ENCODE measurements at regions not wholly inside any gene's neighbourhood (a gene's known extent, or its start where the extent isn't known, plus 50 kb on each side); places are given as distances from the start of the nearest gene placed in this dataset.

- no peak overlapping the region for H3K27ac Mint-ChIP-seq
- no peaks in the 10 kb centered on the region for H3K27me3 Mint-ChIP-seq
- ATAC-seq (no peak), DNase-seq (ENCODE audit: low spot score) (no peak)
- no peaks in the 10 kb centered on the region for H3K36me3 Mint-ChIP-seq
- peaks cover 6% of the 10 kb centered on the region for H3K9me3 Mint-ChIP-seq
- no peak overlapping the region for H3K4me3 Mint-ChIP-seq
- no peaks in the 10 kb centered on the region for H3K4me1 Mint-ChIP-seq (ENCODE audit: low read depth in 2 of 2)
These were observed 768.4 kb downstream of the PCDH18 start for GRCh38 chr4:136763919-136764318.

GRCh38 chr4:136755531-136755916 lies 776.8 kb downstream of the PCDH18 start:
- Mint-ChIP-seq H3K27me3 (no peaks in the 10 kb centered on the region), H3K27ac (no peak overlapping the region), H3K4me1 (ENCODE audit: low read depth in 2 of 2) (no peaks in the 10 kb centered on the region), H3K36me3 (no peaks in the 10 kb centered on the region), H3K4me3 (no peak overlapping the region), H3K9me3 (peaks cover 3% of the 10 kb centered on the region)
- DNase-seq (ENCODE audit: low spot score) (no peak), ATAC-seq (no peak)

GRCh38 chr4:136754810-136755530 lies 777.3 kb downstream of the PCDH18 start:
- DNase-seq (ENCODE audit: low spot score) (no peak), ATAC-seq (no peak)
- no peaks in the 10 kb centered on the region for H3K9me3 Mint-ChIP-seq
- H3K36me3 Mint-ChIP-seq = no peaks in the 10 kb centered on the region
- no peak overlapping the region for H3K4me3 Mint-ChIP-seq
- H3K27me3 Mint-ChIP-seq = no peaks in the 10 kb centered on the region
- no peaks in the 10 kb centered on the region for H3K4me1 Mint-ChIP-seq (ENCODE audit: low read depth in 2 of 2)
- H3K27ac Mint-ChIP-seq = no peak overlapping the region

GRCh38 chr4:136751556-136751955 lies 780.7 kb downstream of the PCDH18 start:
- no peak overlapping the region for H3K4me3 Mint-ChIP-seq
- no peaks in the 10 kb centered on the region for H3K36me3 Mint-ChIP-seq
- DNase-seq (ENCODE audit: low spot score) = no peak
- no peak for ATAC-seq
- no peaks in the 10 kb centered on the region for H3K9me3 Mint-ChIP-seq
- H3K4me1 Mint-ChIP-seq (ENCODE audit: low read depth in 2 of 2) = no peaks in the 10 kb centered on the region
- H3K27ac Mint-ChIP-seq = no peak overlapping the region
- H3K27me3 Mint-ChIP-seq = no peaks in the 10 kb centered on the region

- Mint-ChIP-seq H3K4me3 (no peak overlapping the region), H3K36me3 (no peaks in the 10 kb centered on the region), H3K27ac (no peak overlapping the region), H3K4me1 (ENCODE audit: low read depth in 2 of 2) (no peaks in the 10 kb centered on the region), H3K27me3 (no peaks in the 10 kb centered on the region), H3K9me3 (no peaks in the 10 kb centered on the region)
- ATAC-seq (no peak), DNase-seq (ENCODE audit: low spot score) (no peak)
These were observed 781.4 kb downstream of the PCDH18 start for GRCh38 chr4:136750897-136751296.

- Mint-ChIP-seq H3K27ac (no peak overlapping the region), H3K4me3 (no peak overlapping the region), H3K4me1 (ENCODE audit: low read depth in 2 of 2) (no peaks in the 10 kb centered on the region), H3K27me3 (no peaks in the 10 kb centered on the region), H3K36me3 (no peaks in the 10 kb centered on the region), H3K9me3 (no peaks in the 10 kb centered on the region)
- no peak for DNase-seq (ENCODE audit: low spot score)
- no peak for ATAC-seq
These were observed 782.3 kb downstream of the PCDH18 start for GRCh38 chr4:136749989-136750388.

GRCh38 chr4:136748773-136749172 lies 783.5 kb downstream of the PCDH18 start:
- ATAC-seq (no peak), DNase-seq (ENCODE audit: low spot score) (no peak)
- Mint-ChIP-seq H3K36me3 (no peaks in the 10 kb centered on the region), H3K27me3 (no peaks in the 10 kb centered on the region), H3K9me3 (no peaks in the 10 kb centered on the region), H3K4me3 (no peak overlapping the region), H3K4me1 (ENCODE audit: low read depth in 2 of 2) (no peaks in the 10 kb centered on the region), H3K27ac (no peak overlapping the region)

GRCh38 chr4:136748165-136748564 lies 784.1 kb downstream of the PCDH18 start:
- Mint-ChIP-seq H3K27me3 (no peaks in the 10 kb centered on the region), H3K27ac (no peak overlapping the region), H3K9me3 (no peaks in the 10 kb centered on the region), H3K36me3 (no peaks in the 10 kb centered on the region), H3K4me1 (ENCODE audit: low read depth in 2 of 2) (no peaks in the 10 kb centered on the region), H3K4me3 (no peak overlapping the region)
- ATAC-seq (no peak), DNase-seq (ENCODE audit: low spot score) (no peak)

- Mint-ChIP-seq H3K27ac (no peak overlapping the region), H3K4me3 (no peak overlapping the region), H3K4me1 (ENCODE audit: low read depth in 2 of 2) (no peaks in the 10 kb centered on the region), H3K36me3 (no peaks in the 10 kb centered on the region), H3K9me3 (peaks cover 3% of the 10 kb centered on the region), H3K27me3 (no peaks in the 10 kb centered on the region)
- DNase-seq (ENCODE audit: low spot score) = no peak
- no peak for ATAC-seq
These were observed 789.1 kb downstream of the PCDH18 start for GRCh38 chr4:136743238-136743637.

- H3K9me3 Mint-ChIP-seq = peaks cover 3% of the 10 kb centered on the region
- H3K36me3 Mint-ChIP-seq = no peaks in the 10 kb centered on the region
- H3K4me1 Mint-ChIP-seq (ENCODE audit: low read depth in 2 of 2) = no peaks in the 10 kb centered on the region
- no peak overlapping the region for H3K27ac Mint-ChIP-seq
- ATAC-seq (no peak), DNase-seq (ENCODE audit: low spot score) (no peak)
- H3K4me3 Mint-ChIP-seq = no peak overlapping the region
- no peaks in the 10 kb centered on the region for H3K27me3 Mint-ChIP-seq
These were observed 790.0 kb downstream of the PCDH18 start for GRCh38 chr4:136742333-136742732.

- no peaks in the 10 kb centered on the region for H3K27me3 Mint-ChIP-seq
- H3K27ac Mint-ChIP-seq = no peak overlapping the region
- ATAC-seq (no peak), DNase-seq (ENCODE audit: low spot score) (no peak)
- H3K36me3 Mint-ChIP-seq = no peaks in the 10 kb centered on the region
- no peaks in the 10 kb centered on the region for H3K4me1 Mint-ChIP-seq (ENCODE audit: low read depth in 2 of 2)
- H3K4me3 Mint-ChIP-seq = no peak overlapping the region
- H3K9me3 Mint-ChIP-seq = peaks cover 3% of the 10 kb centered on the region
These were observed 790.8 kb downstream of the PCDH18 start for GRCh38 chr4:136741468-136741867.

GRCh38 chr4:136740326-136740725 lies 792.0 kb downstream of the PCDH18 start:
- DNase-seq (ENCODE audit: low spot score) = no peak
- H3K36me3 Mint-ChIP-seq = no peaks in the 10 kb centered on the region
- no peaks in the 10 kb centered on the region for H3K27me3 Mint-ChIP-seq
- ATAC-seq = no peak
- no peak overlapping the region for H3K4me3 Mint-ChIP-seq
- H3K9me3 Mint-ChIP-seq = peaks cover 3% of the 10 kb centered on the region
- H3K4me1 Mint-ChIP-seq (ENCODE audit: low read depth in 2 of 2) = no peaks in the 10 kb centered on the region
- H3K27ac Mint-ChIP-seq = no peak overlapping the region

- H3K27ac Mint-ChIP-seq = no peak overlapping the region
- H3K27me3 Mint-ChIP-seq = no peaks in the 10 kb centered on the region
- no peaks in the 10 kb centered on the region for H3K4me1 Mint-ChIP-seq (ENCODE audit: low read depth in 2 of 2)
- H3K4me3 Mint-ChIP-seq = no peak overlapping the region
- H3K9me3 Mint-ChIP-seq = peaks cover under 1% of the 10 kb centered on the region
- no peaks in the 10 kb centered on the region for H3K36me3 Mint-ChIP-seq
- DNase-seq (ENCODE audit: low spot score) (no peak), ATAC-seq (no peak)
These were observed 795.2 kb downstream of the PCDH18 start for GRCh38 chr4:136737066-136737465.

GRCh38 chr4:136731025-136731424 lies 801.3 kb downstream of the PCDH18 start:
- H3K27ac Mint-ChIP-seq = no peak overlapping the region
- H3K27me3 Mint-ChIP-seq = no peaks in the 10 kb centered on the region
- no peak for ATAC-seq
- H3K4me3 Mint-ChIP-seq = no peak overlapping the region
- H3K4me1 Mint-ChIP-seq (ENCODE audit: low read depth in 2 of 2) = peaks cover 0 to 4% of the 10 kb centered on the region in 2 donors
- DNase-seq (ENCODE audit: low spot score) = no peak
- H3K9me3 Mint-ChIP-seq = peaks cover 4% of the 10 kb centered on the region
- no peaks in the 10 kb centered on the region for H3K36me3 Mint-ChIP-seq

Measured in natural killer cell treated with Interleukin-12 subunit alpha and Interleukin-12 subunit beta and Interleukin-15 and Interleukin-18, amount 100 ng/mL, for 72 hours (primary cell).